Activated CD8-positive, alpha-beta T cell treated with anti-CD3 and anti-CD28 coated beads for 36 hours (primary cell): ENCODE measurements at regions not wholly inside any gene's neighbourhood (a gene's known extent, or its start where the extent isn't known, plus 50 kb on each side); places are given as distances from the start of the nearest gene placed in this dataset.
"Not testable (repeated sequence)": the region's sequence is repeated elsewhere in the genome, so short reads cannot be mapped to it uniquely, and the experiment has no call there.

Source experiments
- ATAC-seq: fragments of 200-7000 bp; cut with Tn5 transposase; one replicate; pipeline ENCODE4 v1.10.0; 2021; ENCODE audit warnings: mild to moderate bottlenecking, moderate library complexity
- CTCF ChIA-PET: fragments of 350-600 bp; sonication (Branson Sonifier 250); formaldehyde crosslinking; loops from one replicate; lab custom pipeline; 2021; ENCODE audit warnings: antibody characterized with exemption; lab: Charles Lee
- POLR2A ChIA-PET: fragments of 350-600 bp; sonication (Branson Sonifier 250); formaldehyde crosslinking; loops from one replicate; lab custom pipeline; 2021; ENCODE audit warnings: antibody characterized with exemption; lab: Charles Lee
- DNase-seq: peaks from one replicate; pipeline ENCODE4 v3.0.0-alpha.2; 2020
- H3K27ac Mint-ChIP-seq: one replicate; pipeline ENCODE4 v1.8.0; 2021; ENCODE audit warnings: mild to moderate bottlenecking, mixed read lengths
- H3K27me3 Mint-ChIP-seq: one replicate; pipeline ENCODE4 v1.8.0; 2021; ENCODE audit warnings: mixed read lengths
- H3K36me3 Mint-ChIP-seq: one replicate; pipeline ENCODE4 v1.8.0; 2021; ENCODE audit warnings: low read depth, mixed read lengths
- H3K4me1 Mint-ChIP-seq: one replicate; pipeline ENCODE4 v1.8.0; 2021; ENCODE audit warnings: low read depth, mixed read lengths
- H3K4me3 Mint-ChIP-seq: one replicate; pipeline ENCODE4 v1.8.0; 2021; ENCODE audit warnings: mild to moderate bottlenecking, moderate library complexity, mixed read lengths
- H3K9me3 Mint-ChIP-seq: one replicate; pipeline ENCODE4 v1.8.0; 2021; ENCODE audit warnings: mixed read lengths
- CTCF ChIP-seq: fragments of 200-600 bp; IDR thresholded peaks from one replicate; pipeline ENCODE4 v1.8.0; 2022; ENCODE audit warnings: antibody characterized with exemption, mild to moderate bottlenecking
- intact Hi-C: fragments of 100-400 bp; cut with micrococcal nuclease; formaldehyde crosslinking; loops from one replicate; pipeline ENCODE4 v1.10.0; 2022

- no peak for ATAC-seq
- no peak for TF ChIP-seq CTCF
- Mint-ChIP-seq H3K27me3 (peaks cover 1% of the 10 kb centered on the region), H3K4me3 (no peak overlapping the region), H3K36me3 (no peaks in the 10 kb centered on the region), H3K27ac (no peak overlapping the region), H3K9me3 (peaks cover 1% of the 10 kb centered on the region), H3K4me1 (no peaks in the 10 kb centered on the region)
- no peak for DNase-seq
- ChIA-PET POLR2A (no interaction called here), CTCF (no interaction called here)
- intact Hi-C loops: no loop called here
Observed at GRCh38 chr5:173679909-173680630, 63.6 kb upstream of the BOD1 start.

GRCh38 chr5:173680660-173681242 is 64.3 kb upstream of the BOD1 start:
- Mint-ChIP-seq H3K9me3 (peaks cover 1% of the 10 kb centered on the region), H3K36me3 (no peaks in the 10 kb centered on the region), H3K4me1 (no peaks in the 10 kb centered on the region), H3K27ac (no peak overlapping the region), H3K4me3 (no peak overlapping the region), H3K27me3 (peaks cover 1% of the 10 kb centered on the region)
- ChIA-PET CTCF (no interaction called here), POLR2A (no interaction called here)
- ATAC-seq (no peak), DNase-seq (no peak)
- intact Hi-C loops: no loop called here
- TF ChIP-seq CTCF: no peak

- no peaks in the 10 kb centered on the region for H3K36me3 Mint-ChIP-seq
- ATAC-seq: no peak
- intact Hi-C loops: no loop called here
- CTCF ChIA-PET: no interaction called here
- H3K9me3 Mint-ChIP-seq: peaks cover 1% of the 10 kb centered on the region
- POLR2A ChIA-PET: no interaction called here
- DNase-seq: no peak
- no peak overlapping the region for H3K4me3 Mint-ChIP-seq
- H3K4me1 Mint-ChIP-seq: no peaks in the 10 kb centered on the region
- H3K27ac Mint-ChIP-seq: no peak overlapping the region
- H3K27me3 Mint-ChIP-seq: peaks cover 1% of the 10 kb centered on the region
- no peak for TF ChIP-seq CTCF
Observed at GRCh38 chr5:173682313-173682712, 65.9 kb upstream of the BOD1 start.

GRCh38 chr5:173684535-173684934 is 68.1 kb upstream of the BOD1 start:
- intact Hi-C loops, H3K4me1 Mint-ChIP-seq, H3K27me3 Mint-ChIP-seq, ATAC-seq, H3K4me3 Mint-ChIP-seq, CTCF ChIA-PET, H3K27ac Mint-ChIP-seq, POLR2A ChIA-PET, H3K36me3 Mint-ChIP-seq, H3K9me3 Mint-ChIP-seq, DNase-seq: not testable (repeated sequence)

GRCh38 chr5:173686950-173687349 is 70.5 kb upstream of the BOD1 start:
- H3K4me1 Mint-ChIP-seq: peaks cover 10% of the 10 kb centered on the region
- no peaks in the 10 kb centered on the region for H3K27me3 Mint-ChIP-seq
- ChIA-PET CTCF (no interaction called here), POLR2A (no interaction called here)
- H3K9me3 Mint-ChIP-seq: no peaks in the 10 kb centered on the region
- ATAC-seq (no peak), DNase-seq (no peak)
- intact Hi-C loops: no loop called here
- no peak overlapping the region for H3K4me3 Mint-ChIP-seq
- H3K27ac Mint-ChIP-seq: no peak overlapping the region
- no peaks in the 10 kb centered on the region for H3K36me3 Mint-ChIP-seq
- TF ChIP-seq CTCF: no peak
